ENCODE measurements at regions not wholly inside any gene's neighbourhood (a gene's known extent, or its start where the extent isn't known, plus 50 kb on each side); places are given as distances from the start of the nearest gene placed in this dataset.
A peak's percentile ranks its signal among the peaks of the same experiment; 100 is the strongest.

DNA sequence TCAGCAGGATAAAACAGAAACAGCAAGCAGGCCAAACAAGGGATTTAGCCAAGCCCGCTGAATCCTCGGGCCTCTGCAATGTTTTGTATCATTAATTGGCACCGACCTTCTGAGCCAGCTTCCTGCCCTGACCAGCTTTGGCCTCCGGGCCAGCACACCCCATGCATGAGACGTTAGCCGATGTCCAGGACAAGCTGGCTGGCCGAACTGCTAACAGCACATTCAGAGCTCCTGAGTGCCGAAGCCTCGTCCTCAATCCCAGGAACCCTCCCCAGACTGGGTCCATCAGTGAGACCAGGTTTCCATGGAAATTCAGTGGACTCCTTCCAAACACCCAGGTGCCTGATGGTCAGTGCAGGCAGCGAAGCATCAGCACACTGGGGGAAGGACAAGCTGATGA is 134.3 kb upstream of the PFKP start:
- Histone ChIP-seq H3K27me3 (ENCODE audit: control insufficient read depth, insufficient read depth, low read length) (no peaks in the 10 kb centered on the region), H3K4me1 (ENCODE audit: control insufficient read depth in 2 of 3, insufficient read depth in 2 of 3, low read depth in 1 of 3, low read length in 3 of 3) (peaks cover 4 to 10% (median 4%) of the 10 kb centered on the region in 3 donors), H3K36me3 (ENCODE audit: control insufficient read depth in 2 of 3, insufficient read depth in 3 of 3, low read length in 3 of 3) (no peaks in the 10 kb centered on the region), H3K9me3 (ENCODE audit: control insufficient read depth in 2 of 3, insufficient read depth in 1 of 3, low read length in 3 of 3) (no peaks in the 10 kb centered on the region), H3K9ac (ENCODE audit: low read length in 3 of 3) (no peak overlapping the region), H3K4me3 (ENCODE audit: low read length in 3 of 3) (no peak overlapping the region), H3K27ac (ENCODE audit: low read depth in 2 of 2, low read length in 2 of 2) (no peak overlapping the region)
- FAIRE-seq (no peak), DNase-seq (no peak)
- intact Hi-C loops (cut with DNase I): no loop called here
- TF ChIP-seq CTCF (IDR thresholded peaks at IDR 0.05; ENCODE audit: borderline replicate concordance, extremely low read depth, insufficient read depth): no peak

- no peak for FAIRE-seq
- H3K9me3 ChIP-seq (ENCODE audit: control insufficient read depth in 2 of 3, insufficient read depth in 1 of 3, low read length in 3 of 3): no peaks in the 10 kb centered on the region
- intact Hi-C loops (cut with DNase I): no loop called here
- peak in 1 of 5 donors; percentile 30 for DNase-seq
- H3K4me1 ChIP-seq (ENCODE audit: control insufficient read depth in 2 of 3, insufficient read depth in 2 of 3, low read depth in 1 of 3, low read length in 3 of 3): peaks cover 0 to 5% (median 0%) of the 10 kb centered on the region in 3 donors
- no peaks in the 10 kb centered on the region for H3K27me3 ChIP-seq (ENCODE audit: control insufficient read depth, insufficient read depth, low read length)
- no peaks in the 10 kb centered on the region for H3K36me3 ChIP-seq (ENCODE audit: control insufficient read depth in 2 of 3, insufficient read depth in 3 of 3, low read length in 3 of 3)
- no peak overlapping the region for H3K9ac ChIP-seq (ENCODE audit: low read length in 3 of 3)
- H3K4me3 ChIP-seq (ENCODE audit: low read length in 3 of 3): no peak overlapping the region
- no peak for TF ChIP-seq CTCF (IDR thresholded peaks at IDR 0.05; ENCODE audit: borderline replicate concordance, extremely low read depth, insufficient read depth)
- H3K27ac ChIP-seq (ENCODE audit: low read depth in 2 of 2, low read length in 2 of 2): no peak overlapping the region
Measured at GRCh38 chr10:2929480-2930258, 137.7 kb upstream of the PFKP start.

GRCh38 chr10:2927958-2928840 is 139.1 kb upstream of the PFKP start:
- Histone ChIP-seq H3K27me3 (ENCODE audit: control insufficient read depth, insufficient read depth, low read length) (no peaks in the 10 kb centered on the region), H3K4me1 (ENCODE audit: control insufficient read depth in 2 of 3, insufficient read depth in 2 of 3, low read depth in 1 of 3, low read length in 3 of 3) (peaks cover 0 to 5% (median 0%) of the 10 kb centered on the region in 3 donors), H3K9me3 (ENCODE audit: control insufficient read depth in 2 of 3, insufficient read depth in 1 of 3, low read length in 3 of 3) (no peaks in the 10 kb centered on the region), H3K36me3 (ENCODE audit: control insufficient read depth in 2 of 3, insufficient read depth in 3 of 3, low read length in 3 of 3) (no peaks in the 10 kb centered on the region), H3K4me3 (ENCODE audit: low read length in 3 of 3) (peak overlapping the region; percentile 44 to 49 (median 46)), H3K27ac (ENCODE audit: low read depth in 2 of 2, low read length in 2 of 2) (no peak overlapping the region), H3K9ac (ENCODE audit: low read length in 3 of 3) (no peak overlapping the region)
- DNase-seq (peak in 4 of 5 donors; percentile 86 to 91 (median 88)), FAIRE-seq (no peak)
- intact Hi-C loops (cut with DNase I): no loop called here
- peak; percentile 73 for TF ChIP-seq CTCF (IDR thresholded peaks at IDR 0.05; ENCODE audit: borderline replicate concordance, extremely low read depth, insufficient read depth)

Measured in kidney (tissue), 13 donors.